ENCODE measurements at regions not wholly inside any gene's neighbourhood (a gene's known extent, or its start where the extent isn't known, plus 50 kb on each side); places are given as distances from the start of the nearest gene placed in this dataset.
A peak's percentile ranks its signal among the peaks of the same experiment; 100 is the strongest.
"Not testable (repeated sequence)": the region's sequence is repeated elsewhere in the genome, so short reads cannot be mapped to it uniquely, and the experiment has no call there.

GRCh38 chr6:92130944-92131343, 1288.4 kb downstream of the EPHA7 start:
- H3K9me3 ChIP-seq: no peaks in the 10 kb centered on the region
- H3K36me3 ChIP-seq: no peaks in the 10 kb centered on the region
- H3K4me3 ChIP-seq: no peak overlapping the region
- no peak for DNase-seq
- H3K27me3 ChIP-seq: no peaks in the 10 kb centered on the region

- Histone ChIP-seq H3K36me3 (no peaks in the 10 kb centered on the region), H3K27me3 (no peaks in the 10 kb centered on the region), H3K9me3 (no peaks in the 10 kb centered on the region), H3K4me3 (no peak overlapping the region)
- DNase-seq: no peak
Observed at GRCh38 chr6:92126983-92127382, 1292.4 kb downstream of the EPHA7 start.

GRCh38 chr6:92126088-92126487, 1293.3 kb downstream of the EPHA7 start:
- Histone ChIP-seq H3K36me3 (no peaks in the 10 kb centered on the region), H3K4me3 (no peak overlapping the region)
- no peak for DNase-seq

GRCh38 chr6:92125681-92126080, 1293.7 kb downstream of the EPHA7 start:
- DNase-seq: no peak
- Histone ChIP-seq H3K4me3 (no peak overlapping the region), H3K36me3 (no peaks in the 10 kb centered on the region), H3K9me3 (no peaks in the 10 kb centered on the region), H3K27me3 (no peaks in the 10 kb centered on the region)

More at GRCh38 chr6:92126088-92126487, 1293.3 kb downstream of the EPHA7 start:
- Histone ChIP-seq H3K27me3 (no peaks in the 10 kb centered on the region), H3K9me3 (no peaks in the 10 kb centered on the region)

- Histone ChIP-seq H3K9me3 (no peaks in the 10 kb centered on the region), H3K27me3 (no peaks in the 10 kb centered on the region), H3K4me3 (no peak overlapping the region), H3K36me3 (no peaks in the 10 kb centered on the region)
- DNase-seq: peak; percentile 40
Observed at GRCh38 chr6:92124200-92124651, 1295.1 kb downstream of the EPHA7 start.

GRCh38 chr6:92122746-92123145, 1296.6 kb downstream of the EPHA7 start:
- Histone ChIP-seq H3K4me3 (no peak overlapping the region), H3K36me3 (no peaks in the 10 kb centered on the region), H3K27me3 (no peaks in the 10 kb centered on the region), H3K9me3 (no peaks in the 10 kb centered on the region)
- DNase-seq: no peak

GRCh38 chr6:92121228-92121627, 1298.1 kb downstream of the EPHA7 start:
- no peak for DNase-seq

GRCh38 chr6:92117800-92118199, 1301.6 kb downstream of the EPHA7 start:
- H3K4me3 ChIP-seq: no peak overlapping the region
- no peaks in the 10 kb centered on the region for H3K27me3 ChIP-seq
- H3K9me3 ChIP-seq: no peaks in the 10 kb centered on the region
- no peak for DNase-seq
- H3K36me3 ChIP-seq: no peaks in the 10 kb centered on the region

More at GRCh38 chr6:92121228-92121627, 1298.1 kb downstream of the EPHA7 start:
- Histone ChIP-seq H3K4me3 (no peak overlapping the region), H3K9me3 (no peaks in the 10 kb centered on the region), H3K36me3 (no peaks in the 10 kb centered on the region), H3K27me3 (no peaks in the 10 kb centered on the region)

- H3K36me3 ChIP-seq: no peaks in the 10 kb centered on the region
Observed at GRCh38 chr6:92114797-92115196, 1304.6 kb downstream of the EPHA7 start.

GRCh38 chr6:92114091-92114675, 1305.2 kb downstream of the EPHA7 start:
- Histone ChIP-seq H3K27me3 (no peaks in the 10 kb centered on the region), H3K9me3 (no peaks in the 10 kb centered on the region), H3K36me3 (no peaks in the 10 kb centered on the region), H3K4me3 (no peak overlapping the region)
- DNase-seq: no peak

More at GRCh38 chr6:92114797-92115196, 1304.6 kb downstream of the EPHA7 start:
- H3K4me3 ChIP-seq: no peak overlapping the region
- H3K9me3 ChIP-seq: no peaks in the 10 kb centered on the region
- peak; percentile 30 for DNase-seq
- no peaks in the 10 kb centered on the region for H3K27me3 ChIP-seq

GRCh38 chr6:92111386-92111785, 1308.0 kb downstream of the EPHA7 start:
- H3K27me3 ChIP-seq: no peaks in the 10 kb centered on the region
- H3K36me3 ChIP-seq: no peaks in the 10 kb centered on the region
- no peak overlapping the region for H3K4me3 ChIP-seq
- no peaks in the 10 kb centered on the region for H3K9me3 ChIP-seq
- no peak for DNase-seq

- no peak for DNase-seq
Observed at GRCh38 chr6:92110403-92110802, 1309.0 kb downstream of the EPHA7 start.

GRCh38 chr6:92109956-92110355, 1309.4 kb downstream of the EPHA7 start:
- DNase-seq: no peak
- no peaks in the 10 kb centered on the region for H3K27me3 ChIP-seq
- no peak overlapping the region for H3K4me3 ChIP-seq
- H3K36me3 ChIP-seq: no peaks in the 10 kb centered on the region
- H3K9me3 ChIP-seq: no peaks in the 10 kb centered on the region

More at GRCh38 chr6:92110403-92110802, 1309.0 kb downstream of the EPHA7 start:
- Histone ChIP-seq H3K4me3 (no peak overlapping the region), H3K9me3 (no peaks in the 10 kb centered on the region), H3K27me3 (no peaks in the 10 kb centered on the region), H3K36me3 (no peaks in the 10 kb centered on the region)

- no peaks in the 10 kb centered on the region for H3K27me3 ChIP-seq
- no peaks in the 10 kb centered on the region for H3K9me3 ChIP-seq
- H3K36me3 ChIP-seq: no peaks in the 10 kb centered on the region
- H3K4me3 ChIP-seq: no peak overlapping the region
- DNase-seq: no peak
Observed at GRCh38 chr6:92109256-92109655, 1310.1 kb downstream of the EPHA7 start.

- peaks cover 9% of the 10 kb centered on the region for H3K9me3 ChIP-seq
- H3K27me3 ChIP-seq: no peaks in the 10 kb centered on the region
- H3K36me3 ChIP-seq: no peaks in the 10 kb centered on the region
- no peak overlapping the region for H3K4me3 ChIP-seq
- no peak for DNase-seq
Observed at GRCh38 chr6:92086750-92087149, 1332.6 kb downstream of the EPHA7 start.

- not testable (repeated sequence) for H3K36me3 ChIP-seq, H3K27me3 ChIP-seq, H3K4me3 ChIP-seq, DNase-seq, H3K9me3 ChIP-seq
Observed at GRCh38 chr6:92083914-92084313, 1335.4 kb downstream of the EPHA7 start.

GRCh38 chr6:92072387-92072786, 1347.0 kb downstream of the EPHA7 start:
- no peaks in the 10 kb centered on the region for H3K9me3 ChIP-seq

GRCh38 chr6:92069781-92070180, 1349.6 kb downstream of the EPHA7 start:
- H3K4me3 ChIP-seq: no peak overlapping the region
- no peaks in the 10 kb centered on the region for H3K27me3 ChIP-seq
- DNase-seq: no peak
- H3K9me3 ChIP-seq: no peaks in the 10 kb centered on the region
- H3K36me3 ChIP-seq: no peaks in the 10 kb centered on the region

More at GRCh38 chr6:92072387-92072786, 1347.0 kb downstream of the EPHA7 start:
- no peaks in the 10 kb centered on the region for H3K27me3 ChIP-seq
- no peak for DNase-seq
- no peak overlapping the region for H3K4me3 ChIP-seq
- H3K36me3 ChIP-seq: no peaks in the 10 kb centered on the region

Measured in MG63 (cell line).